ENCODE measurements at regions not wholly inside any gene's neighbourhood (a gene's known extent, or its start where the extent isn't known, plus 50 kb on each side); places are given as distances from the start of the nearest gene placed in this dataset.
A peak's percentile ranks its signal among the peaks of the same experiment; 100 is the strongest.

- H3K27ac ChIP-seq: no peak overlapping the region
- no peaks in the 10 kb centered on the region for H3K36me3 ChIP-seq
- no peaks in the 10 kb centered on the region for H3K27me3 ChIP-seq
- H3K4me3 ChIP-seq: no peak overlapping the region
- DNase-seq (ENCODE audit: low read depth in 1 of 2, low spot score in 1 of 2): no peak
- H3K4me1 ChIP-seq (ENCODE audit: low read depth): no peaks in the 10 kb centered on the region
- no peaks in the 10 kb centered on the region for H3K9me3 ChIP-seq (ENCODE audit: low read depth)
- TF ChIP-seq CTCF (IDR thresholded peaks at IDR 0.05; ENCODE audit: low read depth, low read length): no peak
Observed at GRCh38 chr18:51865538-51865937, 474.5 kb upstream of the DCC start.

GRCh38 chr18:51867767-51868166 lies 472.2 kb upstream of the DCC start:
- Histone ChIP-seq H3K4me3 (no peak overlapping the region), H3K27ac (no peak overlapping the region), H3K4me1 (ENCODE audit: low read depth) (no peaks in the 10 kb centered on the region), H3K9me3 (ENCODE audit: low read depth) (no peaks in the 10 kb centered on the region), H3K27me3 (no peaks in the 10 kb centered on the region), H3K36me3 (no peaks in the 10 kb centered on the region)
- peak; percentile 9 to 74 for DNase-seq (ENCODE audit: low read depth in 1 of 2, low spot score in 1 of 2)
- no peak for TF ChIP-seq CTCF (IDR thresholded peaks at IDR 0.05; ENCODE audit: low read depth, low read length)

GRCh38 chr18:51878724-51879123 lies 461.3 kb upstream of the DCC start:
- H3K4me1 ChIP-seq (ENCODE audit: low read depth): no peaks in the 10 kb centered on the region
- H3K9me3 ChIP-seq (ENCODE audit: low read depth): no peaks in the 10 kb centered on the region
- no peak overlapping the region for H3K4me3 ChIP-seq
- no peak for DNase-seq (ENCODE audit: low read depth in 1 of 2, low spot score in 1 of 2)
- no peaks in the 10 kb centered on the region for H3K27me3 ChIP-seq
- H3K36me3 ChIP-seq: no peaks in the 10 kb centered on the region
- H3K27ac ChIP-seq: no peak overlapping the region
- no peak for TF ChIP-seq CTCF (IDR thresholded peaks at IDR 0.05; ENCODE audit: low read depth, low read length)

- H3K9me3 ChIP-seq (ENCODE audit: low read depth): no peaks in the 10 kb centered on the region
- no peaks in the 10 kb centered on the region for H3K4me1 ChIP-seq (ENCODE audit: low read depth)
- no peak for TF ChIP-seq CTCF (IDR thresholded peaks at IDR 0.05; ENCODE audit: low read depth, low read length)
Observed at GRCh38 chr18:51879329-51879728, 460.7 kb upstream of the DCC start.

GRCh38 chr18:51881394-51881793 lies 458.6 kb upstream of the DCC start:
- Histone ChIP-seq H3K9me3 (ENCODE audit: low read depth) (no peaks in the 10 kb centered on the region), H3K27me3 (no peaks in the 10 kb centered on the region), H3K27ac (no peak overlapping the region), H3K4me3 (no peak overlapping the region), H3K36me3 (no peaks in the 10 kb centered on the region), H3K4me1 (ENCODE audit: low read depth) (no peaks in the 10 kb centered on the region)
- no peak for DNase-seq (ENCODE audit: low read depth in 1 of 2, low spot score in 1 of 2)
- TF ChIP-seq CTCF (IDR thresholded peaks at IDR 0.05; ENCODE audit: low read depth, low read length): no peak

More at GRCh38 chr18:51879329-51879728, 460.7 kb upstream of the DCC start:
- Histone ChIP-seq H3K27ac (no peak overlapping the region), H3K4me3 (no peak overlapping the region), H3K36me3 (no peaks in the 10 kb centered on the region), H3K27me3 (no peaks in the 10 kb centered on the region)
- DNase-seq (ENCODE audit: low read depth in 1 of 2, low spot score in 1 of 2): no peak

GRCh38 chr18:51884039-51884438 lies 456.0 kb upstream of the DCC start:
- Histone ChIP-seq H3K4me3 (no peak overlapping the region), H3K9me3 (ENCODE audit: low read depth) (no peaks in the 10 kb centered on the region), H3K27ac (no peak overlapping the region), H3K4me1 (ENCODE audit: low read depth) (no peaks in the 10 kb centered on the region), H3K36me3 (no peaks in the 10 kb centered on the region), H3K27me3 (no peaks in the 10 kb centered on the region)
- no peak for DNase-seq (ENCODE audit: low read depth in 1 of 2, low spot score in 1 of 2)
- TF ChIP-seq CTCF (IDR thresholded peaks at IDR 0.05; ENCODE audit: low read depth, low read length): no peak
